WTC11 (cell line): ENCODE measurements at regions not wholly inside any gene's neighbourhood (a gene's known extent, or its start where the extent isn't known, plus 50 kb on each side); places are given as distances from the start of the nearest gene placed in this dataset.

Experiments
- ATAC-seq: fragments of 200-7000 bp; cut with Tn5 transposase; 2 replicates; pipeline ENCODE4 v1.10.0; 2021; ENCODE audit warnings: mild to moderate bottlenecking, moderate library complexity
- CTCF ChIA-PET: fragments of 300-600 bp; sonication (Branson Sonifier 250); formaldehyde crosslinking; loops from one replicate; lab custom pipeline; 2021; ENCODE audit warnings: antibody characterized with exemption; lab: Charles Lee
- POLR2A ChIA-PET: fragments of 350-600 bp; sonication (Branson Sonifier 250); formaldehyde crosslinking; loops from one replicate; lab custom pipeline; 2021; ENCODE audit warnings: antibody characterized with exemption; lab: Charles Lee
- DNase-seq: peaks from one replicate; pipeline ENCODE4 v3.0.0; 2021; ENCODE audit warnings: low spot score
- H3K27ac Mint-ChIP-seq: 2 replicates; pipeline ENCODE4 v1.8.0; 2021; ENCODE audit warnings: mixed read lengths
- H3K27me3 Mint-ChIP-seq: 2 replicates; pipeline ENCODE4 v1.8.0; 2021; ENCODE audit warnings: low read depth, mild to moderate bottlenecking, moderate library complexity, mixed read lengths
- H3K36me3 Mint-ChIP-seq: 2 replicates; pipeline ENCODE4 v1.8.0; 2021; ENCODE audit warnings: mixed read lengths
- H3K4me1 Mint-ChIP-seq: 2 replicates; pipeline ENCODE4 v1.8.0; 2022; ENCODE audit warnings: mixed read lengths
- H3K4me3 Mint-ChIP-seq: 2 replicates; pipeline ENCODE4 v1.8.0; 2021; ENCODE audit warnings: mild to moderate bottlenecking, moderate library complexity, mixed read lengths
- H3K9me3 Mint-ChIP-seq: 2 replicates; pipeline ENCODE4 v1.8.0; 2021; ENCODE audit warnings: mixed read lengths
- EMX1 ChIP-seq: fragments of 250-450 bp; sonication (Bioruptor Pico); IDR thresholded peaks from 2 replicates; pipeline ENCODE4 v1.8.0; 2021; ENCODE audit warnings: mild to moderate bottlenecking
- ETV6 ChIP-seq: sonication (generic); formaldehyde crosslinking; IDR thresholded peaks from 2 replicates; pipeline ENCODE4 v1.8.1; 2022; ENCODE audit warnings: mild to moderate bottlenecking, missing genetic modification reagents
- FOXJ3 ChIP-seq: sonication (generic); formaldehyde crosslinking; IDR thresholded peaks from 2 replicates; pipeline ENCODE4 v1.9.0; 2021; ENCODE audit warnings: missing genetic modification reagents, mild to moderate bottlenecking, borderline replicate concordance
- GTF2I ChIP-seq: fragments of 250-450 bp; sonication (Bioruptor Pico); conservative IDR thresholded peaks from 2 replicates; pipeline ENCODE4 v1.4.0; 2021; ENCODE audit warnings: mild to moderate bottlenecking
- JAZF1 ChIP-seq: fragments of 250-450 bp; sonication (Bioruptor Pico); IDR thresholded peaks from 2 replicates; pipeline ENCODE4 v1.9.0; 2021; ENCODE audit warnings: moderate library complexity, mild to moderate bottlenecking, inconsistent platforms
- JUN ChIP-seq: sonication (generic); formaldehyde crosslinking; IDR thresholded peaks from 2 replicates; pipeline ENCODE4 v1.8.0; 2023; ENCODE audit warnings: mild to moderate bottlenecking, missing genetic modification reagents
- NR1H2 ChIP-seq: sonication (generic); formaldehyde crosslinking; IDR thresholded peaks from 2 replicates; pipeline ENCODE4 v1.9.0; 2021; ENCODE audit warnings: mild to moderate bottlenecking, moderate library complexity, missing genetic modification reagents
- TEAD1 ChIP-seq: sonication (generic); formaldehyde crosslinking; IDR thresholded peaks from 2 replicates; pipeline ENCODE4 v1.8.0; 2022; ENCODE audit warnings: mild to moderate bottlenecking, missing genetic modification reagents
- ZNF219 ChIP-seq: sonication (generic); formaldehyde crosslinking; IDR thresholded peaks from 2 replicates; pipeline ENCODE4 v1.8.0; 2023; ENCODE audit warnings: missing genetic modification reagents, mild to moderate bottlenecking, borderline replicate concordance
- ZNF263 ChIP-seq: sonication (generic); formaldehyde crosslinking; IDR thresholded peaks from 2 replicates; pipeline ENCODE4 v1.8.1; 2022; ENCODE audit warnings: low read depth, mild to moderate bottlenecking, moderate library complexity, missing genetic modification reagents
- ZNF317 ChIP-seq: sonication (generic); formaldehyde crosslinking; IDR thresholded peaks from 2 replicates; pipeline ENCODE4 v1.8.1; 2023; ENCODE audit warnings: low read depth, mild to moderate bottlenecking, moderate library complexity, missing genetic modification reagents, borderline replicate concordance
- ZNF396 ChIP-seq: fragments of 250-450 bp; sonication (Bioruptor Pico); IDR thresholded peaks from 2 replicates; pipeline ENCODE4 v1.8.0; 2021; ENCODE audit warnings: mild to moderate bottlenecking, moderate library complexity, borderline replicate concordance
- TF ChIP-seq, protein P1 (sequence below): fragments of 250-450 bp; sonication (Bioruptor Pico); IDR thresholded peaks from 2 replicates; pipeline ENCODE4 v1.9.0; 2021; ENCODE audit warnings: moderate library complexity, mild to moderate bottlenecking, inconsistent platforms, borderline replicate concordance
- TF ChIP-seq, protein P2 (sequence below): sonication (generic); formaldehyde crosslinking; IDR thresholded peaks from 2 replicates; pipeline ENCODE4 v1.8.0; 2022; ENCODE audit warnings: mild to moderate bottlenecking, missing genetic modification reagents
- TF ChIP-seq, protein P3 (sequence below): sonication (generic); formaldehyde crosslinking; conservative IDR thresholded peaks from 2 replicates; pipeline ENCODE4 v1.8.1; 2023; ENCODE audit warnings: mild to moderate bottlenecking, low read depth, missing genetic modification reagents, moderate library complexity
- TF ChIP-seq, protein P4 (sequence below): fragments of 250-450 bp; sonication (Bioruptor Pico); IDR thresholded peaks from 2 replicates; pipeline ENCODE4 v1.9.0; 2021; ENCODE audit warnings: mild to moderate bottlenecking, borderline replicate concordance
- TF ChIP-seq, protein P5 (sequence below): sonication (generic); formaldehyde crosslinking; IDR thresholded peaks from 2 replicates; pipeline ENCODE4 v1.8.0; 2023; ENCODE audit warnings: missing genetic modification reagents, mild to moderate bottlenecking, borderline replicate concordance

DNA sequence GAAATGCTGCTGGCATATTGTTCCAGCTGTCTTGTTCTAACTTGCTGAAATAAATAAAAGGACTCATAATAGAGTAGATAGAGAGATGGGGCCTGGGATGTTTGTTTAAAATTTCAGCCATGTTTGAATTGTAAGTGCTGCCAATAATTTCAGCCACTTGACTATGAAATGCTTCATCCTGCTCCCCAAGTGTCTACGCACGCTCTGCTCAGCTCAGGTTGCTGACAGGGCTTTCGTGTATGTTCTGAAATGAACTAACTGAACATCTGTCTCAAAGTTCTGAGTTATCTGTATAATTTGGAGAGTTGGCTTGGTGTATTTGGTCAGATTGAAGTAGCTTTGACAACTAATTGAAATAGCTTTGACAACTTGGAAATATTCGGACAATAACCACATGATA is 387.8 kb downstream of the BMP2 start:
- H3K9me3 Mint-ChIP-seq, result peaks cover 5% of the 10 kb centered on the region; the same call in 1 of the 2 replicates
- H3K27ac Mint-ChIP-seq, result no peak overlapping the region
- no peak overlapping the region for H3K4me3 Mint-ChIP-seq
- DNase-seq, result no peak
- H3K36me3 Mint-ChIP-seq, result no peaks in the 10 kb centered on the region
- CTCF ChIA-PET, result no interaction called here
- POLR2A ChIA-PET, result no interaction called here
- TF ChIP-seq JAZF1 (CRISPR knock-in tag) (no peak), ZNF396 (CRISPR knock-in tag) (no peak), GTF2I (CRISPR knock-in tag) (no peak), JUN (no peak), FOXJ3 (CRISPR knock-in tag) (no peak), ZNF263 (CRISPR knock-in tag) (no peak), ETV6 (no peak), NR1H2 (CRISPR knock-in tag) (no peak), ZNF219 (CRISPR knock-in tag) (no peak), ZNF317 (CRISPR knock-in tag) (no peak), EMX1 (no peak)
- TF ChIP-seq, protein P1, sequence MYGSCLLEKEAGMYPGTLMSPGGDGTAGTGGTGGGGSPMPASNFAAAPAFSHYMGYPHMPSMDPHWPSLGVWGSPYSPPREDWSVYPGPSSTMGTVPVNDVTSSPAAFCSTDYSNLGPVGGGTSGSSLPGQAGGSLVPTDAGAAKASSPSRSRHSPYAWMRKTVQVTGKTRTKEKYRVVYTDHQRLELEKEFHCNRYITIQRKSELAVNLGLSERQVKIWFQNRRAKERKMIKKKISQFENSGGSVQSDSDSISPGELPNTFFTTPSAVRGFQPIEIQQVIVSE, result no peak
- TF ChIP-seq, protein P2, sequence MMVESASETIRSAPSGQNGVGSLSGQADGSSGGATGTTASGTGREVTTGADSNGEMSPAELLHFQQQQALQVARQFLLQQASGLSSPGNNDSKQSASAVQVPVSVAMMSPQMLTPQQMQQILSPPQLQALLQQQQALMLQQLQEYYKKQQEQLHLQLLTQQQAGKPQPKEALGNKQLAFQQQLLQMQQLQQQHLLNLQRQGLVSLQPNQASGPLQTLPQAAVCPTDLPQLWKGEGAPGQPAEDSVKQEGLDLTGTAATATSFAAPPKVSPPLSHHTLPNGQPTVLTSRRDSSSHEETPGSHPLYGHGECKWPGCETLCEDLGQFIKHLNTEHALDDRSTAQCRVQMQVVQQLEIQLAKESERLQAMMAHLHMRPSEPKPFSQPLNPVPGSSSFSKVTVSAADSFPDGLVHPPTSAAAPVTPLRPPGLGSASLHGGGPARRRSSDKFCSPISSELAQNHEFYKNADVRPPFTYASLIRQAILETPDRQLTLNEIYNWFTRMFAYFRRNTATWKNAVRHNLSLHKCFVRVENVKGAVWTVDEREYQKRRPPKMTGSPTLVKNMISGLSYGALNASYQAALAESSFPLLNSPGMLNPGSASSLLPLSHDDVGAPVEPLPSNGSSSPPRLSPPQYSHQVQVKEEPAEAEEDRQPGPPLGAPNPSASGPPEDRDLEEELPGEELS (CRISPR knock-in tag), result no peak
- TF ChIP-seq, all 79 proteins: peak for 0
- H3K4me1 Mint-ChIP-seq, result no peaks in the 10 kb centered on the region
- ATAC-seq, result no peak
- no peaks in the 10 kb centered on the region for H3K27me3 Mint-ChIP-seq

DNA sequence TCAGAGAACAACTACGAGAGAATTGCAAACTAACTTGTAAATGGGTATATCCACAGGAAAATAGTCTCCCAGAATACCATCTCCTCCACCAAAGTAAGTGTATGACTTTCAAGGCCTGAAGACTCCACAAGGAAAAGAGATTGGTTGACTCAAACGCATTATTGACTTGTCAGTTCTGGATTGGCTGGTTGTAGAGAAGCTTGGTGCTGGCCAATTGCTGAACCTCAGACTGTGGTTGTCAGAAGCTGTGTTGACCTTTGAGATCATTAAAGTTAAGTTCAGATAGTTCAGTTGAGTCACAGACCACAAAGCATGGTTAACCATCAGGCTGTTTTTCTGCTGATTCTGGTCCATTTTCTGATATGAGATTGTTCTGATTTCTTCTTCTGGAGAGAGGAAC is 388.3 kb downstream of the BMP2 start:
- ATAC-seq (no peak), DNase-seq (no peak)
- POLR2A ChIA-PET, result no interaction called here
- Mint-ChIP-seq H3K27me3 (no peaks in the 10 kb centered on the region), H3K4me1 (no peaks in the 10 kb centered on the region), H3K4me3 (no peak overlapping the region), H3K36me3 (no peaks in the 10 kb centered on the region), H3K27ac (no peak overlapping the region), H3K9me3 (peaks cover 5% of the 10 kb centered on the region; the same call in 1 of the 2 replicates)
- CTCF ChIA-PET, result no interaction called here
- TF ChIP-seq, protein P3, sequence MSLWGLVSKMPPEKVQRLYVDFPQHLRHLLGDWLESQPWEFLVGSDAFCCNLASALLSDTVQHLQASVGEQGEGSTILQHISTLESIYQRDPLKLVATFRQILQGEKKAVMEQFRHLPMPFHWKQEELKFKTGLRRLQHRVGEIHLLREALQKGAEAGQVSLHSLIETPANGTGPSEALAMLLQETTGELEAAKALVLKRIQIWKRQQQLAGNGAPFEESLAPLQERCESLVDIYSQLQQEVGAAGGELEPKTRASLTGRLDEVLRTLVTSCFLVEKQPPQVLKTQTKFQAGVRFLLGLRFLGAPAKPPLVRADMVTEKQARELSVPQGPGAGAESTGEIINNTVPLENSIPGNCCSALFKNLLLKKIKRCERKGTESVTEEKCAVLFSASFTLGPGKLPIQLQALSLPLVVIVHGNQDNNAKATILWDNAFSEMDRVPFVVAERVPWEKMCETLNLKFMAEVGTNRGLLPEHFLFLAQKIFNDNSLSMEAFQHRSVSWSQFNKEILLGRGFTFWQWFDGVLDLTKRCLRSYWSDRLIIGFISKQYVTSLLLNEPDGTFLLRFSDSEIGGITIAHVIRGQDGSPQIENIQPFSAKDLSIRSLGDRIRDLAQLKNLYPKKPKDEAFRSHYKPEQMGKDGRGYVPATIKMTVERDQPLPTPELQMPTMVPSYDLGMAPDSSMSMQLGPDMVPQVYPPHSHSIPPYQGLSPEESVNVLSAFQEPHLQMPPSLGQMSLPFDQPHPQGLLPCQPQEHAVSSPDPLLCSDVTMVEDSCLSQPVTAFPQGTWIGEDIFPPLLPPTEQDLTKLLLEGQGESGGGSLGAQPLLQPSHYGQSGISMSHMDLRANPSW, result no peak
- TF ChIP-seq, protein P4, sequence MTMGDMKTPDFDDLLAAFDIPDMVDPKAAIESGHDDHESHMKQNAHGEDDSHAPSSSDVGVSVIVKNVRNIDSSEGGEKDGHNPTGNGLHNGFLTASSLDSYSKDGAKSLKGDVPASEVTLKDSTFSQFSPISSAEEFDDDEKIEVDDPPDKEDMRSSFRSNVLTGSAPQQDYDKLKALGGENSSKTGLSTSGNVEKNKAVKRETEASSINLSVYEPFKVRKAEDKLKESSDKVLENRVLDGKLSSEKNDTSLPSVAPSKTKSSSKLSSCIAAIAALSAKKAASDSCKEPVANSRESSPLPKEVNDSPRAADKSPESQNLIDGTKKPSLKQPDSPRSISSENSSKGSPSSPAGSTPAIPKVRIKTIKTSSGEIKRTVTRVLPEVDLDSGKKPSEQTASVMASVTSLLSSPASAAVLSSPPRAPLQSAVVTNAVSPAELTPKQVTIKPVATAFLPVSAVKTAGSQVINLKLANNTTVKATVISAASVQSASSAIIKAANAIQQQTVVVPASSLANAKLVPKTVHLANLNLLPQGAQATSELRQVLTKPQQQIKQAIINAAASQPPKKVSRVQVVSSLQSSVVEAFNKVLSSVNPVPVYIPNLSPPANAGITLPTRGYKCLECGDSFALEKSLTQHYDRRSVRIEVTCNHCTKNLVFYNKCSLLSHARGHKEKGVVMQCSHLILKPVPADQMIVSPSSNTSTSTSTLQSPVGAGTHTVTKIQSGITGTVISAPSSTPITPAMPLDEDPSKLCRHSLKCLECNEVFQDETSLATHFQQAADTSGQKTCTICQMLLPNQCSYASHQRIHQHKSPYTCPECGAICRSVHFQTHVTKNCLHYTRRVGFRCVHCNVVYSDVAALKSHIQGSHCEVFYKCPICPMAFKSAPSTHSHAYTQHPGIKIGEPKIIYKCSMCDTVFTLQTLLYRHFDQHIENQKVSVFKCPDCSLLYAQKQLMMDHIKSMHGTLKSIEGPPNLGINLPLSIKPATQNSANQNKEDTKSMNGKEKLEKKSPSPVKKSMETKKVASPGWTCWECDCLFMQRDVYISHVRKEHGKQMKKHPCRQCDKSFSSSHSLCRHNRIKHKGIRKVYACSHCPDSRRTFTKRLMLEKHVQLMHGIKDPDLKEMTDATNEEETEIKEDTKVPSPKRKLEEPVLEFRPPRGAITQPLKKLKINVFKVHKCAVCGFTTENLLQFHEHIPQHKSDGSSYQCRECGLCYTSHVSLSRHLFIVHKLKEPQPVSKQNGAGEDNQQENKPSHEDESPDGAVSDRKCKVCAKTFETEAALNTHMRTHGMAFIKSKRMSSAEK, result no peak
- no peak for TF ChIP-seq TEAD1 (CRISPR knock-in tag)
- TF ChIP-seq, protein P5, sequence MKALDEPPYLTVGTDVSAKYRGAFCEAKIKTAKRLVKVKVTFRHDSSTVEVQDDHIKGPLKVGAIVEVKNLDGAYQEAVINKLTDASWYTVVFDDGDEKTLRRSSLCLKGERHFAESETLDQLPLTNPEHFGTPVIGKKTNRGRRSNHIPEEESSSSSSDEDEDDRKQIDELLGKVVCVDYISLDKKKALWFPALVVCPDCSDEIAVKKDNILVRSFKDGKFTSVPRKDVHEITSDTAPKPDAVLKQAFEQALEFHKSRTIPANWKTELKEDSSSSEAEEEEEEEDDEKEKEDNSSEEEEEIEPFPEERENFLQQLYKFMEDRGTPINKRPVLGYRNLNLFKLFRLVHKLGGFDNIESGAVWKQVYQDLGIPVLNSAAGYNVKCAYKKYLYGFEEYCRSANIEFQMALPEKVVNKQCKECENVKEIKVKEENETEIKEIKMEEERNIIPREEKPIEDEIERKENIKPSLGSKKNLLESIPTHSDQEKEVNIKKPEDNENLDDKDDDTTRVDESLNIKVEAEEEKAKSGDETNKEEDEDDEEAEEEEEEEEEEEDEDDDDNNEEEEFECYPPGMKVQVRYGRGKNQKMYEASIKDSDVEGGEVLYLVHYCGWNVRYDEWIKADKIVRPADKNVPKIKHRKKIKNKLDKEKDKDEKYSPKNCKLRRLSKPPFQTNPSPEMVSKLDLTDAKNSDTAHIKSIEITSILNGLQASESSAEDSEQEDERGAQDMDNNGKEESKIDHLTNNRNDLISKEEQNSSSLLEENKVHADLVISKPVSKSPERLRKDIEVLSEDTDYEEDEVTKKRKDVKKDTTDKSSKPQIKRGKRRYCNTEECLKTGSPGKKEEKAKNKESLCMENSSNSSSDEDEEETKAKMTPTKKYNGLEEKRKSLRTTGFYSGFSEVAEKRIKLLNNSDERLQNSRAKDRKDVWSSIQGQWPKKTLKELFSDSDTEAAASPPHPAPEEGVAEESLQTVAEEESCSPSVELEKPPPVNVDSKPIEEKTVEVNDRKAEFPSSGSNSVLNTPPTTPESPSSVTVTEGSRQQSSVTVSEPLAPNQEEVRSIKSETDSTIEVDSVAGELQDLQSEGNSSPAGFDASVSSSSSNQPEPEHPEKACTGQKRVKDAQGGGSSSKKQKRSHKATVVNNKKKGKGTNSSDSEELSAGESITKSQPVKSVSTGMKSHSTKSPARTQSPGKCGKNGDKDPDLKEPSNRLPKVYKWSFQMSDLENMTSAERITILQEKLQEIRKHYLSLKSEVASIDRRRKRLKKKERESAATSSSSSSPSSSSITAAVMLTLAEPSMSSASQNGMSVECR (CRISPR knock-in tag), result no peak
